SU-DHL-6 (cell line): ENCODE measurements at regions not wholly inside any gene's neighbourhood (a gene's known extent, or its start where the extent isn't known, plus 50 kb on each side); places are given as distances from the start of the nearest gene placed in this dataset.
"Not testable (repeated sequence)": the region's sequence is repeated elsewhere in the genome, so short reads cannot be mapped to it uniquely, and the experiment has no call there.

Source experiments
- H2AFZ ChIP-seq: fragments of 200-600 bp; sonication (generic); 2 replicates; pipeline ENCODE4 v1.6.1; 2014; ENCODE audit warnings: low read depth, mild to moderate bottlenecking, moderate library complexity, mixed read lengths, antibody characterized with exemption, low read length; ENCODE audit not compliant: severe bottlenecking
- H3F3A ChIP-seq: fragments of 200-600 bp; shearing (Covaris generic); 2 replicates; pipeline ENCODE4 v1.6.0; 2016; ENCODE audit warnings: antibody characterized with exemption, mild to moderate bottlenecking; ENCODE audit not compliant: insufficient read depth
- H3K27ac ChIP-seq: fragments of 200-600 bp; sonication (generic); 2 replicates; pipeline ENCODE4 v1.5.1; 2016; ENCODE audit warnings: low read depth, mild to moderate bottlenecking, low read length, moderate library complexity, mixed read lengths
- H3K27me3 ChIP-seq: fragments of 200-600 bp; sonication (generic), shearing (Covaris generic); 2 replicates; pipeline ENCODE4 v1.6.0; 2014; ENCODE audit warnings: mild to moderate bottlenecking, low read length
- H3K36me3 ChIP-seq: fragments of 200-600 bp; sonication (generic); 2 replicates; pipeline ENCODE4 v1.6.1; 2014; ENCODE audit warnings: mild to moderate bottlenecking, low read length, mixed read lengths
- H3K4me2 ChIP-seq: fragments of 300-600, 200-600 bp; shearing (Covaris generic), sonication (generic); 2 replicates; pipeline ENCODE4 v1.6.0; 2014; ENCODE audit warnings: low read length, low read depth, mild to moderate bottlenecking; ENCODE audit not compliant: poor library complexity, severe bottlenecking
- H3K4me3 ChIP-seq: fragments of 200-600 bp; sonication (generic); 2 replicates; pipeline ENCODE4 v1.5.1; 2014; ENCODE audit warnings: antibody characterized with exemption, low read length, mild to moderate bottlenecking, mixed read lengths; ENCODE audit not compliant: insufficient read depth, poor library complexity, severe bottlenecking
- H3K79me2 ChIP-seq: fragments of 200-600 bp; sonication (generic); 2 replicates; pipeline ENCODE4 v1.6.1; 2014; ENCODE audit warnings: mild to moderate bottlenecking, low read length, moderate library complexity; ENCODE audit not compliant: insufficient read depth
- H3K9ac ChIP-seq: fragments of 200-600 bp; sonication (generic); 2 replicates; pipeline ENCODE4 v1.7.0; 2014; ENCODE audit warnings: mild to moderate bottlenecking, low read length
- H3K9me2 ChIP-seq: fragments of 200-600 bp; sonication (generic); replicated peaks from 2 replicates; pipeline ENCODE4 v1.6.1; 2014; ENCODE audit warnings: low read length; ENCODE audit not compliant: insufficient read depth
- H3K9me3 ChIP-seq: fragments of 200-600 bp; sonication (generic); 2 replicates; pipeline ENCODE4 v1.6.1; 2014; ENCODE audit warnings: low read length, mixed read lengths; ENCODE audit not compliant: insufficient read depth
- H4K20me1 ChIP-seq: fragments of 200-600 bp; sonication (generic); 2 replicates; pipeline ENCODE4 v1.6.1; 2014; ENCODE audit warnings: low read depth, mild to moderate bottlenecking, antibody characterized with exemption, low read length, moderate library complexity, mixed read lengths
- EZH2phosphoT487 ChIP-seq: fragments of 200-600 bp; sonication (generic), shearing (Covaris generic); conservative IDR thresholded peaks from 2 replicates; pipeline ENCODE4 v1.6.1; 2018; ENCODE audit warnings: mild to moderate bottlenecking, antibody characterized with exemption, low read length, moderate library complexity, mixed read lengths
- TF ChIP-seq, protein P1 (sequence below): fragments of 200-600 bp; sonication (generic); IDR thresholded peaks from one replicate; pipeline ENCODE4 v1.5.1; 2017; ENCODE audit warnings: antibody characterized with exemption, mild to moderate bottlenecking, low read length, moderate library complexity; ENCODE audit not compliant: insufficient read depth, poor library complexity, severe bottlenecking

GRCh38 chr13:59280297-59280696, 883.4 kb downstream of the DIAPH3 start:
- Histone ChIP-seq H3K9me3 (no peaks in the 10 kb centered on the region), H4K20me1 (no peaks in the 10 kb centered on the region), H3K4me3 (no peak overlapping the region), H3K79me2 (no peaks in the 10 kb centered on the region), H3K4me2 (no peak overlapping the region), H2AFZ (no peak overlapping the region), H3K27me3 (no peaks in the 10 kb centered on the region), H3K27ac (no peak overlapping the region), H3K9ac (no peak overlapping the region), H3K36me3 (no peaks in the 10 kb centered on the region), H3K9me2 (no peaks in the 10 kb centered on the region), H3F3A (no peaks in the 10 kb centered on the region)
- no peak for TF ChIP-seq EZH2phosphoT487
- TF ChIP-seq, protein P1, sequence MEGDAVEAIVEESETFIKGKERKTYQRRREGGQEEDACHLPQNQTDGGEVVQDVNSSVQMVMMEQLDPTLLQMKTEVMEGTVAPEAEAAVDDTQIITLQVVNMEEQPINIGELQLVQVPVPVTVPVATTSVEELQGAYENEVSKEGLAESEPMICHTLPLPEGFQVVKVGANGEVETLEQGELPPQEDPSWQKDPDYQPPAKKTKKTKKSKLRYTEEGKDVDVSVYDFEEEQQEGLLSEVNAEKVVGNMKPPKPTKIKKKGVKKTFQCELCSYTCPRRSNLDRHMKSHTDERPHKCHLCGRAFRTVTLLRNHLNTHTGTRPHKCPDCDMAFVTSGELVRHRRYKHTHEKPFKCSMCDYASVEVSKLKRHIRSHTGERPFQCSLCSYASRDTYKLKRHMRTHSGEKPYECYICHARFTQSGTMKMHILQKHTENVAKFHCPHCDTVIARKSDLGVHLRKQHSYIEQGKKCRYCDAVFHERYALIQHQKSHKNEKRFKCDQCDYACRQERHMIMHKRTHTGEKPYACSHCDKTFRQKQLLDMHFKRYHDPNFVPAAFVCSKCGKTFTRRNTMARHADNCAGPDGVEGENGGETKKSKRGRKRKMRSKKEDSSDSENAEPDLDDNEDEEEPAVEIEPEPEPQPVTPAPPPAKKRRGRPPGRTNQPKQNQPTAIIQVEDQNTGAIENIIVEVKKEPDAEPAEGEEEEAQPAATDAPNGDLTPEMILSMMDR = no peak

GRCh38 chr13:59281453-59281852, 882.3 kb downstream of the DIAPH3 start:
- no peak overlapping the region for H3K4me3 ChIP-seq
- H3K27me3 ChIP-seq = no peaks in the 10 kb centered on the region
- no peak overlapping the region for H2AFZ ChIP-seq
- H3K9ac ChIP-seq = no peak overlapping the region
- no peak overlapping the region for H3K4me2 ChIP-seq
- no peaks in the 10 kb centered on the region for H3F3A ChIP-seq
- no peak overlapping the region for H3K27ac ChIP-seq
- TF ChIP-seq EZH2phosphoT487 = no peak
- TF ChIP-seq, protein P1 = no peak
- H3K79me2 ChIP-seq = no peaks in the 10 kb centered on the region
- no peaks in the 10 kb centered on the region for H3K9me3 ChIP-seq
- no peaks in the 10 kb centered on the region for H4K20me1 ChIP-seq
- no peaks in the 10 kb centered on the region for H3K36me3 ChIP-seq
- H3K9me2 ChIP-seq = no peaks in the 10 kb centered on the region

- not testable (repeated sequence) for H3K79me2 ChIP-seq, H2AFZ ChIP-seq, H3K9ac ChIP-seq, H3K4me2 ChIP-seq, H3K4me3 ChIP-seq, H3F3A ChIP-seq, H3K9me2 ChIP-seq, H3K27ac ChIP-seq, H3K9me3 ChIP-seq, H3K36me3 ChIP-seq, H3K27me3 ChIP-seq, H4K20me1 ChIP-seq
Measured at GRCh38 chr13:59292240-59292639, 871.5 kb downstream of the DIAPH3 start.

DNA sequence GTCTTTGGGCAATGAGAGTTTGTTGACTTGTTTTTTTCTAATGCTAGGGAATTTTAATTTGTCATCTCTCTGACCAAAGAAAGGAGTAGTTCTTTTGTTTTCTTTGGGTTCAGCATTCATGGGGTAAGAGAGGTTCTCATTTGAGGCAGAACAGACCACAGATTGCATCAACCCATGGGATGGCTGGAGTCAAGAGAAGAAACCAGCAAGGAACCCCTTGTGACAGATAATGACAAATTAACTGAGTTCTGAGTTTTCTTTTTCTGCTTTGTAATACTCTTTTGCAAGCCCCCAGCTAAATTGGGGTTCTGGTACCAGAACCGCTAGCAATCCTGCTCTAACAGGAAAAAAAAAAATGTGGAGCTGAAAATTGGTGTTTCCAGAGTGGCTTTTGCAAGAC, 864.1 kb downstream of the DIAPH3 start:
- H3K9me3 ChIP-seq = no peaks in the 10 kb centered on the region
- H3K9me2 ChIP-seq = no peaks in the 10 kb centered on the region
- no peaks in the 10 kb centered on the region for H3F3A ChIP-seq
- H3K4me3 ChIP-seq = no peak overlapping the region
- H3K9ac ChIP-seq = no peak overlapping the region
- no peak overlapping the region for H3K27ac ChIP-seq
- H3K79me2 ChIP-seq = no peaks in the 10 kb centered on the region
- H3K36me3 ChIP-seq = no peaks in the 10 kb centered on the region
- no peaks in the 10 kb centered on the region for H3K27me3 ChIP-seq
- H2AFZ ChIP-seq = no peak overlapping the region
- no peak overlapping the region for H3K4me2 ChIP-seq
- H4K20me1 ChIP-seq = no peaks in the 10 kb centered on the region
- TF ChIP-seq EZH2phosphoT487 = no peak
- TF ChIP-seq, protein P1 = no peak
